Mucosa of rectum (tissue), 2 donors: ENCODE measurements at regions not wholly inside any gene's neighbourhood (a gene's known extent, or its start where the extent isn't known, plus 50 kb on each side); places are given as distances from the start of the nearest gene placed in this dataset.
"Not testable (repeated sequence)": the region's sequence is repeated elsewhere in the genome, so short reads cannot be mapped to it uniquely, and the experiment has no call there.

Experiments used
- H3K27ac ChIP-seq, 2 donors: one replicate each; pipeline ENCODE4 v1.7.0; 2013; ENCODE audit warnings: inconsistent platforms in 2 of 2, low read depth in 2 of 2, low read length in 2 of 2
- H3K27me3 ChIP-seq, 2 donors: one replicate each; pipeline ENCODE4 v1.7.0; 2013; ENCODE audit warnings: low read length in 2 of 2; ENCODE audit not compliant: control insufficient read depth in 2 of 2, insufficient read depth in 2 of 2
- H3K36me3 ChIP-seq, 2 donors: one replicate each; pipeline ENCODE4 v1.7.0; 2013; ENCODE audit warnings: low read length in 2 of 2; ENCODE audit not compliant: control insufficient read depth in 2 of 2, insufficient read depth in 2 of 2
- H3K4me1 ChIP-seq, 2 donors: one replicate each; pipeline ENCODE4 v1.7.0; 2013; ENCODE audit warnings: low read length in 2 of 2, mild to moderate bottlenecking in 1 of 2; ENCODE audit not compliant: control insufficient read depth in 2 of 2, insufficient read depth in 2 of 2
- H3K4me3 ChIP-seq, 2 donors: one replicate each; pipeline ENCODE4 v1.7.0; 2013; ENCODE audit warnings: low read length in 2 of 2
- H3K9ac ChIP-seq, 2 donors: one replicate each; pipeline ENCODE4 v1.7.0; 2013; ENCODE audit warnings: low read length in 2 of 2, low read depth in 1 of 2, mild to moderate bottlenecking in 1 of 2
- H3K9me3 ChIP-seq, 2 donors: one replicate each; pipeline ENCODE4 v1.7.0; 2013; ENCODE audit warnings: low read length in 2 of 2; ENCODE audit not compliant: control insufficient read depth in 2 of 2
- donor health status: healthy.
- donor health status: Normal muscosa, but diverticular disease.

- no peak overlapping the region for H3K9ac ChIP-seq
- H3K27me3 ChIP-seq, result no peaks in the 10 kb centered on the region
- no peaks in the 10 kb centered on the region for H3K4me1 ChIP-seq
- H3K9me3 ChIP-seq, result no peaks in the 10 kb centered on the region
- no peak overlapping the region for H3K4me3 ChIP-seq
- no peaks in the 10 kb centered on the region for H3K36me3 ChIP-seq
- H3K27ac ChIP-seq, result no peak overlapping the region
Measured at GRCh38 chr6:18609715-18610114, 222.6 kb downstream of the RNF144B start.

- H3K9me3 ChIP-seq, result no peaks in the 10 kb centered on the region
- H3K27me3 ChIP-seq, result no peaks in the 10 kb centered on the region
- H3K4me3 ChIP-seq, result no peak overlapping the region
- no peaks in the 10 kb centered on the region for H3K36me3 ChIP-seq
- no peaks in the 10 kb centered on the region for H3K4me1 ChIP-seq
- H3K9ac ChIP-seq, result no peak overlapping the region
- no peak overlapping the region for H3K27ac ChIP-seq
Measured at GRCh38 chr6:18613319-18613925, 226.3 kb downstream of the RNF144B start.

GRCh38 chr6:18629571-18629970, 242.4 kb downstream of the RNF144B start:
- no peak overlapping the region for H3K27ac ChIP-seq

GRCh38 chr6:18632670-18633410, 245.7 kb downstream of the RNF144B start:
- H3K27ac ChIP-seq, result no peak overlapping the region
- H3K36me3 ChIP-seq, result no peaks in the 10 kb centered on the region
- H3K27me3 ChIP-seq, result no peaks in the 10 kb centered on the region
- H3K9me3 ChIP-seq, result no peaks in the 10 kb centered on the region
- no peak overlapping the region for H3K4me3 ChIP-seq
- no peak overlapping the region for H3K9ac ChIP-seq
- no peaks in the 10 kb centered on the region for H3K4me1 ChIP-seq

More at GRCh38 chr6:18629571-18629970, 242.4 kb downstream of the RNF144B start:
- no peaks in the 10 kb centered on the region for H3K9me3 ChIP-seq
- H3K4me3 ChIP-seq, result no peak overlapping the region
- H3K9ac ChIP-seq, result no peak overlapping the region
- no peaks in the 10 kb centered on the region for H3K36me3 ChIP-seq
- H3K27me3 ChIP-seq, result no peaks in the 10 kb centered on the region
- H3K4me1 ChIP-seq, result no peaks in the 10 kb centered on the region

GRCh38 chr6:18634912-18635311, 247.8 kb downstream of the RNF144B start:
- H3K27me3 ChIP-seq, result no peaks in the 10 kb centered on the region
- no peaks in the 10 kb centered on the region for H3K4me1 ChIP-seq
- no peak overlapping the region for H3K9ac ChIP-seq
- no peak overlapping the region for H3K4me3 ChIP-seq
- no peaks in the 10 kb centered on the region for H3K9me3 ChIP-seq
- H3K27ac ChIP-seq, result no peak overlapping the region
- H3K36me3 ChIP-seq, result no peaks in the 10 kb centered on the region

- Histone ChIP-seq H3K36me3 (no peaks in the 10 kb centered on the region), H3K27me3 (no peaks in the 10 kb centered on the region)
Measured at GRCh38 chr6:18640134-18640533, 253.0 kb downstream of the RNF144B start.

GRCh38 chr6:18640754-18641153, 253.6 kb downstream of the RNF144B start:
- no peak overlapping the region for H3K9ac ChIP-seq
- H3K27me3 ChIP-seq, result no peaks in the 10 kb centered on the region
- no peaks in the 10 kb centered on the region for H3K4me1 ChIP-seq
- no peak overlapping the region for H3K4me3 ChIP-seq
- H3K36me3 ChIP-seq, result no peaks in the 10 kb centered on the region
- H3K27ac ChIP-seq, result no peak overlapping the region
- H3K9me3 ChIP-seq, result no peaks in the 10 kb centered on the region

More at GRCh38 chr6:18640134-18640533, 253.0 kb downstream of the RNF144B start:
- H3K4me1 ChIP-seq, result no peaks in the 10 kb centered on the region
- H3K9me3 ChIP-seq, result no peaks in the 10 kb centered on the region
- no peak overlapping the region for H3K27ac ChIP-seq
- no peak overlapping the region for H3K4me3 ChIP-seq
- no peak overlapping the region for H3K9ac ChIP-seq

- Histone ChIP-seq H3K27ac (no peak overlapping the region), H3K4me3 (no peak overlapping the region), H3K9me3 (no peaks in the 10 kb centered on the region), H3K9ac (no peak overlapping the region), H3K27me3 (no peaks in the 10 kb centered on the region), H3K36me3 (no peaks in the 10 kb centered on the region), H3K4me1 (no peaks in the 10 kb centered on the region)
Measured at GRCh38 chr6:18654821-18655220, 267.7 kb downstream of the RNF144B start.

GRCh38 chr6:18656506-18656905, 269.4 kb downstream of the RNF144B start:
- no peaks in the 10 kb centered on the region for H3K4me1 ChIP-seq
- no peaks in the 10 kb centered on the region for H3K9me3 ChIP-seq
- no peak overlapping the region for H3K9ac ChIP-seq
- H3K36me3 ChIP-seq, result no peaks in the 10 kb centered on the region
- H3K27ac ChIP-seq, result no peak overlapping the region
- H3K4me3 ChIP-seq, result no peak overlapping the region
- H3K27me3 ChIP-seq, result no peaks in the 10 kb centered on the region

GRCh38 chr6:18659994-18660393, 272.8 kb downstream of the RNF144B start:
- H3K4me3 ChIP-seq, H3K27ac ChIP-seq, H3K4me1 ChIP-seq, H3K9me3 ChIP-seq, H3K36me3 ChIP-seq, H3K9ac ChIP-seq, H3K27me3 ChIP-seq: not testable (repeated sequence)
